ENCODE measurements at regions not wholly inside any gene's neighbourhood (a gene's known extent, or its start where the extent isn't known, plus 50 kb on each side); places are given as distances from the start of the nearest gene placed in this dataset.

DNA sequence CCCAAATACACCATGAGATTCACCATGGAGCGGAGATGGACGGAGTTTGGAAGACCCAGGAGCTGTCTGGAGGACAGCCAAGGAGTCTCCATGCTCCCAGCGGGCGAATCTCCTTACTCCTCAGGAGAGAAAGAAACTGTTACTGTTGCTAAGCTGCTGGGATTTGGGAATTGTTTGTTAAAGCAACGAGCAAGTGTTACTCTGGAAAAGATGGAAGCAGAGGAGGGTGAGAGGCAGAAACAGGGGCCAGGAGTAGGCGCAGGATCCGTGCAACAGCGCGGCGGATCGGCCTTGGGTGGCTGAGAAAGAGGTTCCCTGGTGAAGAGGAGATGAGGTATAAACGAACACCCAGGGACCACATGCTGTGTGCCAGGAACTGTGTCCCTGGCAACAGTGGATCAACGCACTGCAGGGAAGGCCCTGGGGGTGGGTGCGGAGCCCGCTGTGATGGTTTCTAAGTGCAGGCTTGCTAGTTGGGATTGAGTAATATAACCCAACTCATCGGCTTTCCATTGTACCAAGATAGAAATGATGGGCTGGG lies 1436.4 kb downstream of the BRD1 start:
- Histone ChIP-seq H3K4me3 (ENCODE audit: low read depth in 2 of 2, low read length in 2 of 2) (no peak overlapping the region), H3K9me3 (ENCODE audit: control insufficient read depth, insufficient read depth, low read depth, low read length) (no peaks in the 10 kb centered on the region), H3K27ac (ENCODE audit: low read length) (no peak overlapping the region), H3K4me1 (ENCODE audit: control insufficient read depth, insufficient read depth, low read length) (no peaks in the 10 kb centered on the region), H3K36me3 (ENCODE audit: control insufficient read depth, insufficient read depth, low read length) (no peaks in the 10 kb centered on the region), H3K27me3 (ENCODE audit: control insufficient read depth, insufficient read depth, low read length) (no peaks in the 10 kb centered on the region)
- ATAC-seq (no peak), DNase-seq (ENCODE audit: low read depth, low spot score) (no peak)
- in situ Hi-C loops (cut with HindIII; ENCODE audit: low pct_unique_long_range_greater_than_20kb, low sequenced_read_pairs) = no loop called here
- CTCF ChIA-PET = no interaction called here
- intact Hi-C loops (cut with micrococcal nuclease; ENCODE audit: unreplicated experiment) = no loop called here
- BruUV-seq (replicated peaks) = no TSS peak
- POLR2A ChIA-PET = no interaction called here
- TF ChIP-seq REST (IDR thresholded peaks at IDR 0.05; ENCODE audit: insufficient read depth in 1 of 2, low read depth in 2 of 2, low read length in 1 of 2) (no peak), TCF7L2 (IDR thresholded peaks at IDR 0.05; ENCODE audit: low read depth, low read length) (no peak), CTCF (IDR thresholded peaks at IDR 0.05) (no peak), POLR2AphosphoS5 (IDR thresholded peaks at IDR 0.05; ENCODE audit: low read depth, low read length) (no peak), SIN3A (IDR thresholded peaks at IDR 0.05; ENCODE audit: borderline replicate concordance, insufficient read depth, low read depth, low read length) (no peak)

DNA sequence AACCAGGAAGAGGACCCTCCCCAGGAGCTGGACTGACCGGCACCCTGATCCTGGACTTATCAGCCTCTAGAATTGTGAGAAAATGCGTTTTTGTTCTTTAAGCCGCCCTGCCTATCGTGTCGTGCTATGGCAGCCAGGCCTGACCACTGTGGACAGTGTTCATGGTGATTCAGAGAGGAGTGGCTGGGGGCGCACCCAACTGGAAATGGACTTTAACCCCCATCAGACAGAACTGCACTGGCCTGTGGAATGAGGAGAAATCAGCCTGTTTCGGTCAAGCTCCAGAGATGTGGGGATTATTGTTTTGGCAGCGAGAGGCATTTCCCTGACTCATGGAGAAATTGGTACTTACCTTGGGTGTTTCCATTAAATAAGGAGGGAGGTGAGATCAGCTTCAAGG lies 1437.8 kb downstream of the BRD1 start:
- in situ Hi-C loops (cut with HindIII; ENCODE audit: low pct_unique_long_range_greater_than_20kb, low sequenced_read_pairs) (no loop called here), intact Hi-C loops (cut with micrococcal nuclease; ENCODE audit: unreplicated experiment) (no loop called here)
- H3K4me1 ChIP-seq (ENCODE audit: control insufficient read depth, insufficient read depth, low read length) = no peaks in the 10 kb centered on the region
- no peak overlapping the region for H3K27ac ChIP-seq (ENCODE audit: low read length)
- H3K9me3 ChIP-seq (ENCODE audit: control insufficient read depth, insufficient read depth, low read depth, low read length) = peaks cover 6% of the 10 kb centered on the region; the same call in 1 of the 2 replicates
- no peak for DNase-seq (ENCODE audit: low read depth, low spot score)
- H3K36me3 ChIP-seq (ENCODE audit: control insufficient read depth, insufficient read depth, low read length) = no peaks in the 10 kb centered on the region
- H3K27me3 ChIP-seq (ENCODE audit: control insufficient read depth, insufficient read depth, low read length) = no peaks in the 10 kb centered on the region
- no peak for ATAC-seq
- no peak overlapping the region for H3K4me3 ChIP-seq (ENCODE audit: low read depth in 2 of 2, low read length in 2 of 2)
- POLR2A ChIA-PET = no interaction called here
- BruUV-seq (replicated peaks) = no TSS peak
- CTCF ChIA-PET = no interaction called here
- TF ChIP-seq REST (IDR thresholded peaks at IDR 0.05; ENCODE audit: insufficient read depth in 1 of 2, low read depth in 2 of 2, low read length in 1 of 2) (no peak), SIN3A (IDR thresholded peaks at IDR 0.05; ENCODE audit: borderline replicate concordance, insufficient read depth, low read depth, low read length) (no peak), POLR2AphosphoS5 (IDR thresholded peaks at IDR 0.05; ENCODE audit: low read depth, low read length) (no peak), CTCF (IDR thresholded peaks at IDR 0.05) (no peak)

All from Panc1 (cell line).